CD1c-positive myeloid dendritic cell (primary cell): ENCODE measurements at regions not wholly inside any gene's neighbourhood (a gene's known extent, or its start where the extent isn't known, plus 50 kb on each side); places are given as distances from the start of the nearest gene placed in this dataset.

ENCODE experiments used
- DNase-seq: peaks from one replicate; pipeline ENCODE4 v3.0.0-alpha.2; 2016; ENCODE audit errors: extremely low spot score

GRCh38 chr9:134585746-134586706, 55.6 kb upstream of the COL5A1 start:
- DNase-seq: no peak

- no peak for DNase-seq
These were observed 51.9 kb upstream of the COL5A1 start for GRCh38 chr9:134589748-134590147.

- no peak for DNase-seq
These were observed 51.1 kb upstream of the COL5A1 start for GRCh38 chr9:134590240-134591081.

- DNase-seq: no peak
These were observed 50.5 kb upstream of the COL5A1 start for GRCh38 chr9:134591082-134591571.

- DNase-seq: no peak
These were observed 50.0 kb upstream of the COL5A1 start for GRCh38 chr9:134591573-134591981.
